ENCODE measurements at regions not wholly inside any gene's neighbourhood (a gene's known extent, or its start where the extent isn't known, plus 50 kb on each side); places are given as distances from the start of the nearest gene placed in this dataset.

DNA sequence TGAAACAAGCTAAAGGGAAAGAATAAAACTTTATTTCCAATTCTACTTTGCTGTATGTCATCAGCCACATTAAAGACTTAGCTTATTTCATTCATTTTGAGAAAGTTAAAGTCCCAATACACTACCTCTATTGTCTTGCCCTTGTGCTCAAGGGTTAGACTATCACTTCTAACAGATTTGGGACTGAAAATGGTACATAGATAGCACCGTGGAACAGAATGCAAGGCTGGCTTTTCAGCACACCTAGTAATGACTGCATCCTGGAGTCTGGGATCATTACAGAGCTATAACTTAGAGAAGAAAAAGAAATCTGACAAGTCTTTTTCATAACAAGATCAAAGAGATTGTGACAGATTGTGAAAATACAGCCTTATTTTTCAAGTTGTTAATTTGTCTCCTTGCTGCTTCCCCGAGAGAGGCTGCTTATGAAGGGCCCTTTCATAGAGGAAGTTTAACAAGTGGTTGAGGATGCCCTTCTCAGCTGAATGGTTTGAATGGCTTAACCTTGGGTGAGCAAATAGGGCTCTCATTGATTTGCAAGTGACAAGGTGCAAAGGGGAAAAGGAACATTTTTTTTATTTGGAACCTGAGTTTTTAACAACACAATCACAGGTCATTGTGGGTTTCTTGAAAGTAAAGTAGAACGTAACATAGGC lies 371.8 kb downstream of the EPHA4 start:
- no peak for TF ChIP-seq CTCF (conservative IDR thresholded peaks at IDR 0.05; ENCODE audit: low read depth, low read length)
- no peak for TF ChIP-seq EZH2phosphoT487 (IDR thresholded peaks at IDR 0.05; ENCODE audit: borderline replicate concordance, low read length)
- no peak for TF ChIP-seq EZH2 (IDR thresholded peaks at IDR 0.05; ENCODE audit: low read length, unreplicated experiment)
